ENCODE measurements at regions not wholly inside any gene's neighbourhood (a gene's known extent, or its start where the extent isn't known, plus 50 kb on each side); places are given as distances from the start of the nearest gene placed in this dataset.
A peak's percentile ranks its signal among the peaks of the same experiment; 100 is the strongest.

GRCh38 chr11:127490896-127491295 is 490.3 kb upstream of the KIRREL3 start:
- DNase-seq, result no peak

DNA sequence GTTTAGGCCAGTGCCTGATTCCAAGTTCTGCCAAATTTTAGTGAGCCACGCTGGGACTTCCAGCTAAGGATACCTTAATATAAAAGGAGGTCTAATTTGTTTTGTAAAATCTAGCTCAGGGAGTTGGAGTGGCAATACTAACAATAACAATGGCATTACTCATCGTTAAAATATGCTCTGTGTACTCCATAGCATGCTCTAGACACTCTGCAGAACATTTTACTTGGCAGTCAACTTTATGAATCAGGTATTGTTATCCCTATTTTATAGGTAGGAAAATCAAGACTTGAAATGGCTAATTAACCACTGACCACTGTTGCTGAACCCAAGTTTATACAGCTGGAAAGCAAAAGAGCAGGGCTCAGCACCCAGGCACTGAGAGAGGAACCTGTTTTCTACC is 485.0 kb upstream of the KIRREL3 start:
- no peak for DNase-seq

DNA sequence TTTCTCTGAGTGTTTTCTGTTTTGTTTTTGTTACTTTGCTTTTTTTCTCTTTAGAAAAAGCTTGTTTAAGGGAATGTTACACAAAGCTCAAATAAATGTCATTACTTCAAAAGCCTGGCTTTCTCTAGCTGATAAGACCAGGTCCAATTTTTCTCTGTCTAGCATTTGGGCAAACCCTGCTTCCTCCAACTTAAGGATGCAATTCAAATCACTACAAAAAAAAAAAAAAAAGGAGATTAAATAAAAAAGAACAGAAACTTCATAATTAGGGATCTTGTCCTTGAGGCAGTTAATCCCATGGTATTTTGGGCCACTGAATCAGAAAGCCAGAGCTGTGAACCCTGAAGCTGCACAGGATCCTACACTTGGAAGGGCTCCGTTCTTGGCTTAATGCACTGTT is 480.8 kb upstream of the KIRREL3 start:
- no peak for DNase-seq

- no peak for DNase-seq
These were observed 478.3 kb upstream of the KIRREL3 start for GRCh38 chr11:127478826-127479225.

DNA sequence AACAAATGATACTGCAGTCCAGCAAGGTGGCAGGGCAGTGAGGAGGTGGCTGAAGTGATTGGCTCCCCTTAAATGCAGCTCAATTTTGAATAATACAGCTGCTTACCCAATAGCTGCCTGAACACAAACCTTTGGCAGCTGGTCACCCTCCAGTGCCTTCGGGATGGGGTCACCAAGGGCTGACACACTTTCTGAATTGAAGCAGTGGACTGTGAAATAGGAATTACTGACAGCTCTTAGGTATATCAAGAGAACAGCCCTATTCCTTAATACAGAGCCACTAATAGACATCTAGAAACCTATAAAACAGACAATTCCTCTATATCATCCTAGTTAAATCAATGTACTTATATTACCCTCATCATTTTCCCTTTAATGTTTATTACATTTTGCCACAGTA is 474.2 kb upstream of the KIRREL3 start:
- no peak for DNase-seq

DNA sequence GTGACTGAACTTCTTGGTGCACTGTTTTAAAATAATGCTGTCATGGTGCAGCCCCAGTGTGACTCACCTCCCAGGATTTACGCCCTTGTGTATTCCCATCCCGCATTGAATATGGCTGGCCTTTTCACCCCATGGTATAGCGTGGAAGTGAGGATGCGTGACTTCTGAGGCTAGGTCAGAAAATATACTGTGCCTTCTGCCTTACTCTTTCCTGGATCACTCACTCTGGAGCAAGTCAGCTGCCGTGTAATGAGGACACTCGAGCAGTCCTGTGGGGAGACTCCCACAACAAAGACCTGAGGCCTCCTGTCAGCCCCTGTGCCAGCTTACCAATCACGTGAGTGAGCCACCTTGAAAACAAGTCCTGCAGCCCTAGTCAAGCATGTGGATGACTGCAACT is 471.9 kb upstream of the KIRREL3 start:
- peak; percentile 65 for DNase-seq

DNA sequence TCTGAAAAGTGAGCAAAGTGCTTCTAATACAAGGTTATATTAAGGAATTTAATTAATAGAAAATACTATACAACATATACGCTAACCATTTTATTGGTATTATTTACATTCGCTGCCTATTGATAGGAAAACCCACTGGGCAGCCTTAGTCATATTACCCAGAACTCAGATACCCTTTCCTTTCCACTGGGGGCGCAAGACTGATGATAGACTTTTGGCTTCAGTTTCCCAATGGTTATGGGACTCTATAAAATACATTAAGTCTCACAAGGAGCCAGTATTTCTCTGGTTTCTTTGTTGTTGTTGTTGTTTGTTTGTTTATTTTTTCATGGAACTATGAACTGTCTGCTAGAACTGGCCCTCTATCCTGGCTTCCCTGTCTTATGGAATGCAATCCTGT is 471.1 kb upstream of the KIRREL3 start:
- no peak for DNase-seq

GRCh38 chr11:127470306-127470884 is 469.8 kb upstream of the KIRREL3 start:
- DNase-seq, result no peak

- no peak for DNase-seq
These were observed 463.8 kb upstream of the KIRREL3 start for GRCh38 chr11:127464325-127464724.

- no peak for DNase-seq
These were observed 461.4 kb upstream of the KIRREL3 start for GRCh38 chr11:127462065-127462344.

DNA sequence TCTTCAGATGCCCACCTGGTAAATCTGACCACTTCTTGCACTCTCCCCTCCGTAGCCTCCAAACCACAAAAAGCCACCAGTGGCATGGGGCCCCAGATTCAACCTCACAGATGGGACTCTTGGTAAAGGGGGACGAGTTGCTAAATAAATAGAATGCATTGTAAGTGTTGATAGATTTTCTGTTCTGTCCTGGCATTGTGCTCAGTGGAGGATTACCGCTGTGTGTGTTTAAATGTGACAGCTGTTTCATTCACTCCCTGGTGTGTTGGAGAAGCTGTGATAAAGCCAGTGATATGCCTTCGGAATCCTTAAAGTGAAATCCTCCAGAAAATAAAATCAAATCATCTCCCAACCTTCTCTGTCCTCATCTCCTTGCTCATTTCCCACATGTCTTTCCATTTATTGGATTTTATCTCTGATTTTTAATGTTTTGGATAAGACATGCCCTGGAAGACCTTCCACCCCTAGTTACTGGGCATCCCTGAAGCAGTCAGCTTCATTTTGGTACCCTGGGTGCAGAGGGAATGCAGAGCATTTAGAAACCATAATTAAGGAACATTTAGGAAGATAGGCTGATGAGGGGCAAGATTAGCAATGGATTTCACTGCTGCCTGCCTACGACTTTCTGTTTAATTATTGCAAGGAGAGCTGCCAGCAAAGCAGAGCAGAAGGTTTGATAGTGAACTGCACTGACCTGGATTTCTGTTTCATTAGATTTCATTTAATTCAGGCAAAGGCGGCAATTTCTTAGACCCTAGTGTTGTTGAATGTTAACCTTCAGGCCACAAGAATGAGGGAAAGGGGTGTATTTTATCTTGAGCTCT is 460.9 kb upstream of the KIRREL3 start:
- DNase-seq, result no peak

- no peak for DNase-seq
These were observed 458.0 kb upstream of the KIRREL3 start for GRCh38 chr11:127458561-127458960.

GRCh38 chr11:127454856-127455255 is 454.3 kb upstream of the KIRREL3 start:
- DNase-seq, result peak; percentile 34

DNA sequence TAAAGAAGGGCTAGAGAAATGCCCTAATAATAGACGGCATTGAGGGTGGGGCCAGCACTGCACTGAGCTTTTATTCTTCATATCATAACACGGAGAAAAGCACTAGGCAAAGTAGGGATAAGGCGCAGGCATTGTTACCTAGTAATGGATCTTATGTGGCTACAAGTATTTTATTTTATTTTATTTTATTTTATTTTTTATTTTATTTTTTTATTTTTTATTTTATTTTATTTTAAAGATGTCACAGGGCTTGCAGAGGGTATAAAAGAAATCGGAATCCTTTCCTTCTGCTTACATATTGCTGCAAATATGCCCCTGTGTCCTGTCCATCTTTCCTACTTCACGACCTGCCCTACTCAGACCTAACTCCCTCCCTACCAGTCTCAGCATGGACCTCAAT is 452.0 kb upstream of the KIRREL3 start:
- DNase-seq, result no peak

GRCh38 chr11:127451861-127452260 is 451.3 kb upstream of the KIRREL3 start:
- DNase-seq, result no peak

- DNase-seq, result no peak
These were observed 447.5 kb upstream of the KIRREL3 start for GRCh38 chr11:127448101-127448500.

DNA sequence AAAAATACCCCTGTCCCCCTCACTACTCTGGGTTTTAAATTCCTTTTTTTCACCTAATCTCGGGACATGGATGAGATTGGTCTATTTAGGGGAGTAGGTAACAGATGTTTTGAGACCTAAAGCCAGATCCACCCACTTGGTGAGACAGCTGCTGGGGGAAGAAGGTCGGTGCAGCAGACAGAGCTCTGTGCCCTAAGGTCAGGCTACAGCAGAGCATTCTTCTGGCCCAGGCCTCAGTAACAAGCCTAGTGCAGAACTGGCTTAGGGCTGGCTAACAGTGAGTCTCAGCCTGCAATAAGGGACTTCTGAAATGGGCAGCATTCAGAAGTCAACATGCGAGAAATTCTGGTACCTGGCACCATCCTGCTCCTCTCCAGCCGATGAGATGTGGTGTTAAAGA is 444.9 kb upstream of the KIRREL3 start:
- DNase-seq, result no peak

DNA sequence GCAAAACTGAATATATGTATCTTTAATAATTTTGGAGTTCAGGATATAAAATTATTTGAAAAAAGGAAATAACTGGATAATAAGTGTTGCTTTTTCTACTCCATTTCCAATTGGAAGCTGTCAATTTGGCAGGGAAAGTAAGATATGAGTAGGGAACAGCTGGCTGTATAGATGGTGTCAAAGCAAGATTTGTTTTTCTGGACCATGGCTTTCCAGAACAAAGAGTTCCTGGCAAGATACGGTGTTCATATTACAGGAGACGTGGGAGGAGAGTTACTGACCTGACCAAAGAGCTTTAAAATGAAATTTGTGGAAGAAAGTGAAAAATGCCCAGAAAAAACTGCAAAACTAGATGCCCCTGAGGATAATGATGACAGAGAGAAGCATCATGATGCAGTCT is 442.7 kb upstream of the KIRREL3 start:
- no peak for DNase-seq

GRCh38 chr11:127440616-127441015 is 440.0 kb upstream of the KIRREL3 start:
- no peak for DNase-seq

DNA sequence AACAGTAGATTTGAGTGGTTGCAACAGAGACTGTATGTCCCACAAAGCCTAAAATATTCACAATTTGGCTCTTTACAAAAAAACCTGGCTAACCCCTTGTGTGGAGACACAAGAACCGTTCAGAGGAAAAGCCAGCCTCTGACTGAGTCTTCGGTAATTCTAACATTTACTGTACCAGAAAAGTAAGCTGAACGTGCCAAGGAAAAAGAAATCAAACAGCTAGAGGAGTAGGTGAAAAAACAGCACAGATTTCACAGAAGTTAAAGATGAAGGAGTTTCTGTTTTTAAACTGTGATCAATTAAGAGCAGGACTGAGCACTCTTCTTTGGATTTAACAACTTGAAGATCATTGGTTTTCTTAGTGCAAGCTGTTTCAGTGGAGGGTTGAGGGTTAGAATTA is 424.7 kb upstream of the KIRREL3 start:
- no peak for DNase-seq

GRCh38 chr11:127424661-127425060 is 424.1 kb upstream of the KIRREL3 start:
- no peak for DNase-seq

DNA sequence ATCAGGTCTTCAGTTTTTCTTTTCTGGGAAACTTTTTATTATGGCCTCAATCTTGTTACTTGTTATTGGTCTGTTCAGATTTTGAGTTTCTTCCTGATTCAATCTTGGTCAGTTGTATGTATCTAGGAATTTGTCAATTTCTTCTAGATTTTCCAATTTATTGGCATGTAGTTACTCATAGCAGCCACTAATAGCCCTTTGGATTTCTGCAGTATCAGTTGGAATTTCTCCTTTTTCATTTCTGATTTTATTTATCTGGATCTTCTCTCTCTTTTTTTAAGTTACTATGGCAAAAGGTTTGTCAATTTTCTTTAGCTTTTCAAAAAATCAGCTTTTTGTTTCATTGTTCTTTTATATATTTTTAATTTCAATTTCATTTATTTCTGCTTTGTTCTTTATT is 419.6 kb upstream of the KIRREL3 start:
- DNase-seq, result no peak

DNA sequence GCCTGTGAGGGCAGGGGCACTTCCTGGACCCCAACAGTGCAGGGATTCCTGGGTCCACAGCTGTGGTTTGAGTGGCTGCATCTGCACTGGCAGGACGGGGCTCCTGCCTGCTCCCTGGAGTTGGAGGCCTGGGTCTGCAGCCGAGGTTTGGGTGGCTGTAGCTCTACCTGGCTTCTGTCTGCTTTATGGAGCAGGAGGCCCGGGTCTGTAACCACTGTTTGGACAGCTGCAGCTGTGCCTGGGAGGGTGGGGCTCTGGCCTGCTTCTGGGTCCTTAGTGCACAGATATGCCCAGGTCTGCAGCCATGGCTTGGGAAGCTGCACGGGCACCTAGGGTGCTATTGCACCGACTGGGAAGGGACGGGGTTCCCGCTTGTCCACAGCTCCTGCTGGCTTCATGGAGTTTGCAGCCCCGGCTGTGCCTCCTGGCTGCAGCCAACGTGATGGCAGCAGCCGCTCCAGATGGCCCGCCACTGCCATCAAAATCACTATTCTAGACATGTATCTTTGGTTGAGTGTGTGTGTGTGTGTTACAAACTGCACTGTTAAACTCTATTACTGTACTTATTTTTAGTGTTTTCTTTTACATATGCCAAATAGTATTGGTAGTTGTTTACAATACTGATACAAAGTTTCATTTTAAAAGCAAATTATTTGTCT is 412.3 kb upstream of the KIRREL3 start:
- no peak for DNase-seq

- DNase-seq, result no peak
These were observed 411.7 kb upstream of the KIRREL3 start for GRCh38 chr11:127412234-127412633.
